IMR-90 (cell line): ENCODE measurements at regions not wholly inside any gene's neighbourhood (a gene's known extent, or its start where the extent isn't known, plus 50 kb on each side); places are given as distances from the start of the nearest gene placed in this dataset.

ENCODE experiments used
- CEBPB ChIP-seq: IDR thresholded peaks from 2 replicates; pipeline ENCODE4 v1.6.1; 2012; ENCODE audit warnings: low read depth, low read length, improper control_type of control experiment
- CHD1 ChIP-seq: IDR thresholded peaks from 2 replicates; pipeline ENCODE4 v1.6.1; 2012; ENCODE audit warnings: low read depth, low read length, improper control_type of control experiment
- FOS ChIP-seq: fragments of 150-350 bp; IDR thresholded peaks from 2 replicates; pipeline ENCODE4 v1.6.1; 2016; ENCODE audit warnings: low read depth, low read length
- MAZ ChIP-seq: IDR thresholded peaks from 2 replicates; pipeline ENCODE4 v1.6.1; 2012; ENCODE audit warnings: low read depth, mild to moderate bottlenecking, low read length, improper control_type of control experiment, moderate library complexity, borderline replicate concordance
- MXI1 ChIP-seq: IDR thresholded peaks from 2 replicates; pipeline ENCODE4 v1.6.1; 2012; ENCODE audit warnings: low read depth, mild to moderate bottlenecking, low read length, moderate library complexity, borderline replicate concordance
- POLR2A ChIP-seq: IDR thresholded peaks from 2 replicates; pipeline ENCODE4 v1.6.1; 2012; ENCODE audit warnings: mild to moderate bottlenecking, low read depth, low read length
- RAD21 ChIP-seq: IDR thresholded peaks from 2 replicates; pipeline ENCODE4 v1.6.1; 2012; ENCODE audit warnings: low read length, improper control_type of control experiment
- RCOR1 ChIP-seq: IDR thresholded peaks from 2 replicates; pipeline ENCODE4 v1.6.1; 2012; ENCODE audit warnings: mild to moderate bottlenecking, low read length, improper control_type of control experiment; ENCODE audit not compliant: insufficient replicate concordance
- RFX5 ChIP-seq: IDR thresholded peaks from 2 replicates; pipeline ENCODE4 v1.8.0; 2012; ENCODE audit warnings: low read depth, mild to moderate bottlenecking, low read length, moderate library complexity
- SMC3 ChIP-seq: fragments of 150-350 bp; IDR thresholded peaks from 2 replicates; pipeline ENCODE4 v1.6.1; 2016; ENCODE audit warnings: low read depth, mild to moderate bottlenecking, antibody characterized with exemption, low read length, moderate library complexity
- TF ChIP-seq, protein P1 (sequence below): conservative IDR thresholded peaks from 2 replicates; pipeline ENCODE4 v1.5.1; 2012; ENCODE audit warnings: mild to moderate bottlenecking, low read depth, low read length, improper control_type of control experiment
- TF ChIP-seq, protein P2 (sequence below): fragments of 150-350 bp; IDR thresholded peaks from 2 replicates; pipeline ENCODE4 v1.6.1; 2017; ENCODE audit warnings: mild to moderate bottlenecking, antibody characterized with exemption, low read length, low read depth

DNA sequence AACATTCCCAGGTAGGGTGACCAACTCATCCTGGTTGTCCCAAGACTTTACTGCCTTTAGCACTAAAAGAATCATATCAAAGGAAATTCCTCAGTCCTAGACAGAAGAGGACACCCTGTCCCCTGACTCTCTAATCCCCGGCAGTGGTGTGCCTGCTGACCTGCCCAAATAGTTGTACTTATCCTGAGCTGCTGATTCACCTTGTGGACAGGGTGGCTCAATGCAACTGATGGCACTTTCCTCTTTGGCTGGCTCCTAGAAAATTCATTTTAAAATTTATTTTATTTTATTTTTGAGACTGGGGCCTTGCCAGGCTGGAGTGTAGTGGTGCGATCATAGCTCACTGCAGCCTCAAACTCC lies 111.7 kb downstream of the JCAD start:
- TF ChIP-seq, protein P1, sequence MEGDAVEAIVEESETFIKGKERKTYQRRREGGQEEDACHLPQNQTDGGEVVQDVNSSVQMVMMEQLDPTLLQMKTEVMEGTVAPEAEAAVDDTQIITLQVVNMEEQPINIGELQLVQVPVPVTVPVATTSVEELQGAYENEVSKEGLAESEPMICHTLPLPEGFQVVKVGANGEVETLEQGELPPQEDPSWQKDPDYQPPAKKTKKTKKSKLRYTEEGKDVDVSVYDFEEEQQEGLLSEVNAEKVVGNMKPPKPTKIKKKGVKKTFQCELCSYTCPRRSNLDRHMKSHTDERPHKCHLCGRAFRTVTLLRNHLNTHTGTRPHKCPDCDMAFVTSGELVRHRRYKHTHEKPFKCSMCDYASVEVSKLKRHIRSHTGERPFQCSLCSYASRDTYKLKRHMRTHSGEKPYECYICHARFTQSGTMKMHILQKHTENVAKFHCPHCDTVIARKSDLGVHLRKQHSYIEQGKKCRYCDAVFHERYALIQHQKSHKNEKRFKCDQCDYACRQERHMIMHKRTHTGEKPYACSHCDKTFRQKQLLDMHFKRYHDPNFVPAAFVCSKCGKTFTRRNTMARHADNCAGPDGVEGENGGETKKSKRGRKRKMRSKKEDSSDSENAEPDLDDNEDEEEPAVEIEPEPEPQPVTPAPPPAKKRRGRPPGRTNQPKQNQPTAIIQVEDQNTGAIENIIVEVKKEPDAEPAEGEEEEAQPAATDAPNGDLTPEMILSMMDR = no peak
- TF ChIP-seq RAD21 = no peak
- no peak for TF ChIP-seq FOS
- no peak for TF ChIP-seq CEBPB
- no peak for TF ChIP-seq MAZ
- TF ChIP-seq RFX5 = no peak
- TF ChIP-seq POLR2A = no peak
- TF ChIP-seq SMC3 = no peak
- no peak for TF ChIP-seq CHD1
- no peak for TF ChIP-seq MXI1
- TF ChIP-seq RCOR1 = no peak
- TF ChIP-seq, protein P2, sequence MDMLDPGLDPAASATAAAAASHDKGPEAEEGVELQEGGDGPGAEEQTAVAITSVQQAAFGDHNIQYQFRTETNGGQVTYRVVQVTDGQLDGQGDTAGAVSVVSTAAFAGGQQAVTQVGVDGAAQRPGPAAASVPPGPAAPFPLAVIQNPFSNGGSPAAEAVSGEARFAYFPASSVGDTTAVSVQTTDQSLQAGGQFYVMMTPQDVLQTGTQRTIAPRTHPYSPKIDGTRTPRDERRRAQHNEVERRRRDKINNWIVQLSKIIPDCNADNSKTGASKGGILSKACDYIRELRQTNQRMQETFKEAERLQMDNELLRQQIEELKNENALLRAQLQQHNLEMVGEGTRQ = no peak
